ENCODE measurements at regions not wholly inside any gene's neighbourhood (a gene's known extent, or its start where the extent isn't known, plus 50 kb on each side); places are given as distances from the start of the nearest gene placed in this dataset.

- intact Hi-C loops (cut with DNase I), result no loop called here
- Histone ChIP-seq H3K27ac (replicated peaks in 1 of 4) (no peak overlapping the region), H3K9me3 (peaks cover 0 to 9% (median 0%) of the 10 kb centered on the region in 4 donors), H3K4me1 (peaks cover 0 to 2% (median 2%) of the 10 kb centered on the region in 4 donors), H3K4me3 (no peak overlapping the region), H3K36me3 (no peaks in the 10 kb centered on the region), H3K27me3 (no peaks in the 10 kb centered on the region)
- no peak for TF ChIP-seq POLR2AphosphoS5 (IDR thresholded peaks at IDR 0.05)
- DNase-seq (ENCODE audit: extremely low spot score), result no peak
- WGBS, result 100% methylated on average over 1 of the region's 1 CpG
These were observed 155.9 kb upstream of the SPATS2L start for GRCh38 chr2:200150411-200151086.

DNA sequence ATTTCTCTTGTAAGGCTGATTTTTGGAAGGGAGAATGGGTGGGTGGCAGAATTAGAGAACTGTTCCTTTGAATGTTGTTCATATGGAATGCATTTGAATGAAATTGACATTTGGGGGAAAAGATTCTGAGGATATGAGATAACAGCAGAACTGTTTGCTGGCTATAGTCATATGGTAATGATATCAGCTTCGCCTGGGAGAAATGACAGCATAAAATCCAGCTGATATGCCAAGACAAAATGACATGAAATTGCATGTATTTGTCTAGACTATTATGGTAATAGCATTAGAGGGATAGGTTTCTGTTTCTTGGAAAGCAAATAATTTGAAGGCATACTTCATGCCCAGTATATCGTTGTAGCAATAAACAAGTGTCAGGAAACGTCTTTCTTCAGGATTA, 150.8 kb upstream of the SPATS2L start:
- intact Hi-C loops (cut with DNase I), result no loop called here
- H3K36me3 ChIP-seq, result no peaks in the 10 kb centered on the region
- H3K9me3 ChIP-seq, result peaks cover 0 to 5% (median 0%) of the 10 kb centered on the region in 4 donors
- no peaks in the 10 kb centered on the region for H3K27me3 ChIP-seq
- peak overlapping the region; percentile 39 to 48 (median 44) for H3K4me3 ChIP-seq
- TF ChIP-seq EP300 (IDR thresholded peaks at IDR 0.05) (no peak), POLR2AphosphoS5 (IDR thresholded peaks at IDR 0.05) (no peak), POLR2A (IDR thresholded peaks at IDR 0.05; ENCODE audit: low read depth) (no peak)
- TF ChIP-seq, protein P1, sequence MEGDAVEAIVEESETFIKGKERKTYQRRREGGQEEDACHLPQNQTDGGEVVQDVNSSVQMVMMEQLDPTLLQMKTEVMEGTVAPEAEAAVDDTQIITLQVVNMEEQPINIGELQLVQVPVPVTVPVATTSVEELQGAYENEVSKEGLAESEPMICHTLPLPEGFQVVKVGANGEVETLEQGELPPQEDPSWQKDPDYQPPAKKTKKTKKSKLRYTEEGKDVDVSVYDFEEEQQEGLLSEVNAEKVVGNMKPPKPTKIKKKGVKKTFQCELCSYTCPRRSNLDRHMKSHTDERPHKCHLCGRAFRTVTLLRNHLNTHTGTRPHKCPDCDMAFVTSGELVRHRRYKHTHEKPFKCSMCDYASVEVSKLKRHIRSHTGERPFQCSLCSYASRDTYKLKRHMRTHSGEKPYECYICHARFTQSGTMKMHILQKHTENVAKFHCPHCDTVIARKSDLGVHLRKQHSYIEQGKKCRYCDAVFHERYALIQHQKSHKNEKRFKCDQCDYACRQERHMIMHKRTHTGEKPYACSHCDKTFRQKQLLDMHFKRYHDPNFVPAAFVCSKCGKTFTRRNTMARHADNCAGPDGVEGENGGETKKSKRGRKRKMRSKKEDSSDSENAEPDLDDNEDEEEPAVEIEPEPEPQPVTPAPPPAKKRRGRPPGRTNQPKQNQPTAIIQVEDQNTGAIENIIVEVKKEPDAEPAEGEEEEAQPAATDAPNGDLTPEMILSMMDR (IDR thresholded peaks at IDR 0.05), result no peak
- 54% methylated on average over 3 of the region's 3 CpGs for WGBS
- no peak for DNase-seq (ENCODE audit: extremely low spot score)
- peak overlapping the region in 2 of 4 donors; percentile 25 to 39 for H3K27ac ChIP-seq (replicated peaks in 1 of 4)
- H3K4me1 ChIP-seq, result peaks cover 0 to 8% (median 6%) of the 10 kb centered on the region in 4 donors

DNA sequence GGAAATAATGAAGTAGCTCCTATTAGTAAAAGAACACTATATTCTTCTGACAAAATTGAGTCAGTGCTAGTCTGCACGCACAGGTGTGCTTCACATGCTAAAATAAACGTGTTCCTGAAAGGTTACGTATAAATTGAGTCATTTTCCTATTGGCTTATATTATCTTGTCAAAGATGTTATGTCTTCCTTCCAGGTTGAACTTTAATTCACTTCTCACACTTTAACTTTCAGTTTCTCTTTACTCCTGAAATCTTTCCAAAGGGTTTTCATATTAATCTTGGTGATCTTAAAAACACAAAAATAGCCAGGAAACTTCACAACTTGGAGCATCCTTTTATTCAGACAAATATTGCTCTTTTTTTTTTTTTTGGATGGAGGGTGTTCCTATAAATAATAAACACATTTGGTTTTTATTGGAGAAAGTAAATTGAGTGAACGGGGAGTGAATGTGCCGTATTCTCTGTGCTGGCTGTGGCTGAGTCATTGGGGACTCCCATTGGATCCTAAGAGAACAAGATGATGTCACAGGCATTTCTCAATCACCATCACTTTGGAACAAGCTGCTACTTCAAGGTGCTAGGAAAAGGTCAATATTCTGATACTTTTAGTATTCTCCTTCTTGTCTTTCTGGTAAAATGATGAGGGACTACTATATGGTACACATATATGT, 150.2 kb upstream of the SPATS2L start:
- DNase-seq (ENCODE audit: extremely low spot score), result peak; percentile 60
- H3K27me3 ChIP-seq, result no peaks in the 10 kb centered on the region
- peak; percentile 32 to 45 for TF ChIP-seq POLR2AphosphoS5 (IDR thresholded peaks at IDR 0.05)
- no peak for TF ChIP-seq POLR2A (IDR thresholded peaks at IDR 0.05; ENCODE audit: low read depth)
- H3K4me3 ChIP-seq, result peak overlapping the region; percentile 39 to 48 (median 44)
- 36% methylated on average over 5 of the region's 5 CpGs for WGBS
- intact Hi-C loops (cut with DNase I), result no loop called here
- no peaks in the 10 kb centered on the region for H3K9me3 ChIP-seq
- H3K36me3 ChIP-seq, result no peaks in the 10 kb centered on the region
- H3K27ac ChIP-seq (replicated peaks in 1 of 4), result peak overlapping the region in 3 of 4 donors; percentile 25 to 39 (median 31)
- peaks cover 0 to 8% (median 6%) of the 10 kb centered on the region in 4 donors for H3K4me1 ChIP-seq

GRCh38 chr2:200158647-200159356, 147.7 kb upstream of the SPATS2L start:
- intact Hi-C loops (cut with DNase I), result no loop called here

DNA sequence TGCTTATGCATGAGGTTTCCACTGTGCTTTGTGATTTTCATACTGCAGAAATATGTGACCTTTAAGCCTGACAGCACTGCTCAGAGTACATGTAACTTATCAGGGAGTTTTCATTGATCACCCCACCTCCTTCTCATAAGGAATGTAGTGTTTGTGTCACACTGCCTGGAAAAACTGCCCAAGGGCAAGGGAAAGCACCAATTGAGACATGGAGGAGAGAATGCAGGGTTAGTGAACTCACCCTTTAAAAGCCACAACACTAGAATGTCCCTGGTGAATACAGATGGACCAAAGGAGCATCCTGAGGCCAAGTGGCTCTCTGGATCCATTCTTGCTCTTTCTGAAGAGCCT, 147.2 kb upstream of the SPATS2L start:
- Histone ChIP-seq H3K27ac (replicated peaks in 1 of 4) (no peak overlapping the region), H3K27me3 (no peaks in the 10 kb centered on the region), H3K36me3 (no peaks in the 10 kb centered on the region), H3K4me3 (no peak overlapping the region), H3K9me3 (no peaks in the 10 kb centered on the region), H3K4me1 (peaks cover 0 to 8% (median 6%) of the 10 kb centered on the region in 4 donors)
- TF ChIP-seq, protein P1 (IDR thresholded peaks at IDR 0.05), result no peak
- TF ChIP-seq EP300 (IDR thresholded peaks at IDR 0.05) (no peak), POLR2A (IDR thresholded peaks at IDR 0.05; ENCODE audit: low read depth) (no peak), POLR2AphosphoS5 (IDR thresholded peaks at IDR 0.05) (no peak)
- DNase-seq (ENCODE audit: extremely low spot score), result peak; percentile 57
- intact Hi-C loops (cut with DNase I), result no loop called here

More at GRCh38 chr2:200158647-200159356, 147.7 kb upstream of the SPATS2L start:
- peak; percentile 66 for DNase-seq (ENCODE audit: extremely low spot score)
- 57% methylated on average over 1 of the region's 1 CpG for WGBS
- H3K4me3 ChIP-seq, result no peak overlapping the region
- peaks cover 0 to 8% (median 6%) of the 10 kb centered on the region in 4 donors for H3K4me1 ChIP-seq
- H3K36me3 ChIP-seq, result no peaks in the 10 kb centered on the region
- no peaks in the 10 kb centered on the region for H3K9me3 ChIP-seq
- no peak overlapping the region for H3K27ac ChIP-seq (replicated peaks in 1 of 4)
- TF ChIP-seq EP300 (IDR thresholded peaks at IDR 0.05) (no peak), POLR2AphosphoS5 (IDR thresholded peaks at IDR 0.05) (no peak), POLR2A (IDR thresholded peaks at IDR 0.05; ENCODE audit: low read depth) (no peak)
- TF ChIP-seq, protein P1 (IDR thresholded peaks at IDR 0.05), result no peak
- no peaks in the 10 kb centered on the region for H3K27me3 ChIP-seq

Measured in esophagus muscularis mucosa (tissue), 4 donors.